Stimulated activated CD4-positive, alpha-beta T cell treated with anti-CD3 and anti-CD28 coated beads, Interleukin-1b, Interleukin-23, amount 100 ng/mL, for 4 hours (primary cell): ENCODE measurements at regions not wholly inside any gene's neighbourhood (a gene's known extent, or its start where the extent isn't known, plus 50 kb on each side); places are given as distances from the start of the nearest gene placed in this dataset.

Source experiments
- DNase-seq, 2 donors: peaks; one replicate each; pipeline ENCODE4 v3.0.0-alpha.2; 2020; ENCODE audit warnings: low read depth in 2 of 2

DNA sequence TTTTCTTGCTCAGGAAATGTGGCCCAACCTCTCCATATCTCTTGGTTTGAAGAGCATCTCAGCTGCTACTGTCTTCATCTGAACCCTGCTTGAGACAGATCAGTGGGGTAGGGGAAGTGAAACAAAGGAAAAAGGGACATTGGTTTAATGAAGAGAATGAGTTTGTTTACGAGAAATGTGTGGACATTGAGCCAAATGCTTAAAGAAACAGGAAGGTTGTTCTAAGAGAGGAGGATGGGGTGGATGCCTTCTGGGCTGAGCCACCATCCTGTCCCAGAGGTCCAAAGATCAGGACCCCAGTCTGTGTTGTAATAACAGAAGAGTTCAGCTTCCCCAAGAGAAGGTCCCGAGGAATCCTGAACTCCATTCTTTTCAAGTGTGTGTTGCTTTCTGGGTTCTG, 369.7 kb downstream of the INSC start:
- DNase-seq = no peak

DNA sequence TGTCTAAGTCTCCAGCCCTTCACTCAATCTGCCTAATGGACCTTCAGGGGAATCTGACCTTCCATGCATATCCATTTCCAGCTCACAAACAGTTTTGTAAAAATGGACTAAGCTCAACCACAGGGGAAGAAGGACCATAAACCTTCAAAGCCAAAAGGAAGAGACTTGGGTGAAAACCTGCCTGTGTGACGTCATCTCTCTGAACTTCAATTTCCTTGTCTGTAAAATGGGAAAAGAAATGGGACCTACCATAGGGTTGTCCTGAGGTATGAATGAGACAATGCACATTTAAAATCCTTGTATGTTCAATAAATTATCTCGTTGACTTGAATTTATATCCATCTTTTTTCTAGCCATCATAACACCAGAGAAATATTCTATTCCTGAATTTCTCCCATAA, 370.7 kb downstream of the INSC start:
- no peak for DNase-seq

DNA sequence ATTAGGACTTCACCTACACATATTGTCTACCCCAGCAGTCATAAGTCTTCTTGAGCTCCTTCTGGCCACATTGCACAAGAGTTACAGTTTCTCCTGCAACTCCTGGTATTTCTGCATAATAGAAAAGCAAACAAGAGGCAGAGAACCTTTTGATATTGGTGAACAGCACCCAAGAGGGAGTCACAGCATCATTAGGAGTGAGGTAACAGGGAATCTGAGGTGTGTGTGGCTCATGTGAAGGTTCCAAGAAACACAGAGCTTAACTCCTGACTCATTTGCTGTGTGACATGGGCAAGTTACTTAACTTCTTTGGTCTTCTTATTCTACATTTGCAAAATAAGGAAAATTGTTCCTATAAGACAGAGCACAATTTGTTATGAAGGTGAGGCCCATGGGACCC, 374.6 kb downstream of the INSC start:
- DNase-seq = no peak

DNA sequence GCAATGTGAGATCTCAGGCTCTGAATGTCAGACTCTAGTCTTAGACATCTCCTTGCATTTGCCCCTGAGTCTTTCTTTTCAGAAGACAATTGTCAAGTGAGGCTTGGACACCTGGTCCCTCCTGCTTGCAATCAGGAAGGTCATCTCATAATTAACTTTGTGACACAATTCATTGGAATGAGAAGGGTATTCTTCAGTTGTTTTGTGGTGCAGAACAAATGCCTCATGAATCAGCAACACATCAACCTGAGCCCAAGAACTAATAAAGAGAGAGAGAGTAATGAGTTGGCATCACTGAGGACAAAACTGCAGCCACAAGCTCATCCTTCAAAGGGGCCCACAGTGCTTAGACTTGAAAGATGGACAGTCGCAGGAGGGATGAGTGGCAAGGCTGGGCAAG, 375.8 kb downstream of the INSC start:
- no peak for DNase-seq

DNA sequence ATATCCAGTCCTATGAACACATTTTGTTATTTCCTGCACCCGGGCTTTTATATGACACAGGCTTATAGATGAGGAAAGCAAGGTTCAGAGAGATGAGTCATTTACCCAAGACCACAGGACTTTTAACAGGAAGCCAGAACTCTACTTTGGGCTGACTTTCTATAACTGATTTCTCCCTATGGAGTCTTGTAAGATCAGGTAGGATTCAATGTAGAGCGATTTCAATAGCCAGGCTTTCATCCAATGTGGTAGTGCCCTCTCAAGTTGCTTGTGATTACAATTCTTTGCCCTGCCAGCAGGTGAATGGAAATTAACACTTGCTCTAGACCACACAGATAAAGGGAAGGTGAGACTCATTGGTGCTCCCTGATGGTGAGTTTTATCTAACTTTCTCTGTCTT, 378.3 kb downstream of the INSC start:
- no peak for DNase-seq

DNA sequence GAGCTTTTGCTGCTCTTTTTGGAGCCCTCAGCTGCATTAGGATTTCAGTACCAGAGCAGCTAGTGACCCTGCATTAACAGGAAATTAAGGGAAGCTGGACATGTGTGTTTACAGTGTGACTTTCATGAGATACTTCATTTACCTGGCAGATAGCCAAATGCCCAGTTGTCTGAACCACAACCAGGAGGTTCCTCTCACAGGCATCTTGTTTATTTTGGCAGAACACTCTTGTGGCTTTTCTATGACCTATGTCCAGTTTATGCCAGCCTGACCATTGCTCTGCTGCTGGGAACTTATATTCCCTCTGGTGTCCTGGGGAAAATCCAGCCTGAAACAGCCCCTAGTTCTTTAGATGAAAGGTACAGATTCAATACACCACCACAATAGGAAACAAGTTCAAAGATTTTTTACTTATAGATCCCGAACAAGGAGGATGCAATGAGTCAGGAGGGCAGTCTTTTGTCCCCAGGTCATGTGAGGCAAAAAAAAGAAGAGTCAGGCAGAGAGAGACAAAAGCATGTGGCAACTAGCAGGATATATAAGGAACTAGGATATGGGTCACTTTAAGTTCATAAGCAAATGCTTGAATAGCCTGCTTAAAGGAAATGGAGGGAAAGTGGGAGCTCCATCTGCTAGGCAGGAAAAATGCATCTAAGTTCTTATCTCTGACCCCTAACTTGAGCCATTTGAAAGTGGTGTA, 379.3 kb downstream of the INSC start:
- DNase-seq = no peak

DNA sequence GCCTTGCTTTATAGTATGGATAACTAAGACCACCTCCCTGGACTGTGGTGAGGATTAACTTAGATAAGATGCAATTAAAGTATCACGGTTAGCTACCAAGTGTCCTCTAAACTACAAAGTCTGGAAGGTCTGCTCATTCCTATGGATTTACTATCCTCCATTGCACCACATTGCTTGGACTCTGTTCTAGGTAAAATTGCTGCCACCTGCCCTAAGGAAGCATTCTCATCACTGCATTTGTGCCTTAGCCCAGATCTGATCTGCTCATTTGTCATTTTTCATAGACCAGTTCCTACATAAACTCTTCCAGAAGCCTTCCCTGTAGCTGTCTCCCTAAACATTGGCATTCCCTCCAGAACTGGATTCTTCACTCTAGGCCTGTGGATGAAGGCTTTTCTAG, 380.0 kb downstream of the INSC start:
- DNase-seq = no peak

DNA sequence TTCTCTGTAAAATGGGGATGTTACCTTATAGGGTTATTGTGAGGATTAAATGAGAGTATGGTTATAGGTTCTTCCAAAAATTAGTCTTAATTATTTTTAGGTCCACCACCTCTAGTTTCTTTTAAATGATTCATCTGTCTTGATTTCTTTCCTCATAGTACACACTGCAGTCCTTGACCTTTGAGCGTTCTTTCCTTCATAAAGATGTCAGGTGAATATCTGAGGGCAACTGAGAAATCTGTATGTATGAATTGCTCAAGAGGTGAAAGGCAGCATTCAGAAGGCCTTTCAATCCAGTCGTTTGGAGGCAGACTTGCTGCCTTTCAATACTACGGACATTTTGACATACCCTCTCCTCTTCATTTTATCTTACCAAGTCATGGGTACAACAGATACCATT, 380.7 kb downstream of the INSC start:
- no peak for DNase-seq

DNA sequence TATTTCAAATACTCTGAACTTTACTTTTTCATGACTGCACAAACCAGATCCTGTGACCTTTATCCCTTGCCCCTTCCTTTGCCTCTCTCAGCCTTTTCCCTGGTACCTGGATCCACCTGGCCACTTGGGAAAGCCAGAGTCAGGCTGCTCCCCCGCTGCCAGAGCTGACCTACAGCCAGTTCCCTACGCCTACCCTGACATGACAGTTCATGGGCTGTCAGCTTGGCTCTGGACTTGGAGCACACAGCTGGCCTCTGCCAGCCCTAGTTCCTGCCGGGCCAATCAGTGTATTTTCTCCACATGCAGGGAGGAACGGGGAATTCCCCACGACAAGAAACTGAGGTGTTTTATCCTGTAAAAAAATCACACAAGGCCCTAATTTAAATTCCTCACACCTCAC, 382.6 kb downstream of the INSC start:
- no peak for DNase-seq

DNA sequence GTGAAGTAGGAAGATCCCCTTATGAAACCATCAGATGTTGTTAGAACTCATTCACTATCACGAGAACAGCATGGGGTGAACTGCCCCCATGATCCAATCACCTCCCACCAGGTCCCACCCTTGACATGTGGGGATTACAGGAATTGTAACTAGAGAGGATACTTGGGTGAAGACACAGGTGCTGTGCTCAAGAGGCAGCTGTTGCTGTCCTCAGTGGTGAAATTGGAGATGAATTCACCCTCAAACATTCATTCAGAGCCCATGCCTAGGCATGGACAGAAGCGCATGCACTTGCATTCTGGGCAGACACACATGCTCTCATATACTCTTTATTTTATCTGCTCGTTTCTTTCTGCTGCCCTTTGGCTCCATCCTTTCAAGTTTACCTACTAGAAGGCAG, 385.0 kb downstream of the INSC start:
- no peak for DNase-seq

DNA sequence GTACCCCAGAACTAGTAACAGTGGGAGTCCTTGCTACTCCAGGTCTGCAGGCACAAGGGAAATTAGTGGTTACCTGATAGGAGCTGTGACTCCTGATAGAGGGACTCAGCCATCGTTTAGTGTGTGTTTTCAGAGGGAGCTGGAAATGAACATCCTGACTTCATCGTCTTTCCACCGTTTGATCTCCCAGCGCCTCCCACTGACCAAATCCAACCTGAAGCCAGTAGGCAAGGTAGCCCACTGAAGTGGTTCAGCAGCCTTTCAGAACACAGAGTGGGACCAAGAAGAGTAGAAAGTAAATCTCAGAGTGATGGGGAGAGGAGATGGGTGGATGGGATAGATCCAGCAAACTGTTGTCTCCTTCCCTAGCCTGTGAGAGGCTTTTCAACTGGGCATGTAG, 385.9 kb downstream of the INSC start:
- DNase-seq = no peak

DNA sequence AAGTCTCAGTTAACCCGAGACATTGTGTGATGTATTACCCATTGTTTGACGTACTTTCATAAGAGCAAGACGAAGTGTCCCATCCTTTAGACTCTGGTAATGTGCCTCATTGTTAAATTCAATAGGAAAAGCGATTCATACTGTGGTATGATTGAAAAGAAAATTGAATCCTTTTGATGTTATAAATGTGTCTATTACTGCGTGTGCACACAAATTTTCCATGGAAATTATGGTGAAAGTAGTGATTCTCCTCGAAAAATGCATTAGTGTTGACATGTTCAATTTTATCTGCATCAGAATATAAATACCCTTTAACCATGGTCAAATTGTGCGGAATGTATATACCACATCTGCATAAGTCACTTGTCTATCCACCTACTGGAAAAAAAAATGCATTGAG, 386.8 kb downstream of the INSC start:
- no peak for DNase-seq

DNA sequence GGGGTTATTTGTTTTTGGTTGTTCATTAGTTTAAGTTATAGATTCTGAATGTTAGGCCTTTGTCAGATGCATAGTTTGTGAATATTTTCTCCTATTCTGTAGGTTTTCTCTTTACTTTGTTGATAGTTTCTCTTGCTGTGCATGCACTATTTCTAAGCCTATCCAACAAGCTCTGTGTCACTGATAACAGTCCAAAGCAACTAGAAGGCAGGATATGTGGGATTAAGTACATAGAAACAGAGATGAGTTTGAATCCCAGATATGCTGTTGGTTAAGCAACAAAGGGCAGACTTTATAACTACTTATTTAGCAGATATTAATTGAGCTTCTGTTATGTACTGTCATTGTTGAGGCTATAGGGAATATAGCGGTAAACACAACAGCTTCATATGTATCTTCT, 390.4 kb downstream of the INSC start:
- no peak for DNase-seq

DNA sequence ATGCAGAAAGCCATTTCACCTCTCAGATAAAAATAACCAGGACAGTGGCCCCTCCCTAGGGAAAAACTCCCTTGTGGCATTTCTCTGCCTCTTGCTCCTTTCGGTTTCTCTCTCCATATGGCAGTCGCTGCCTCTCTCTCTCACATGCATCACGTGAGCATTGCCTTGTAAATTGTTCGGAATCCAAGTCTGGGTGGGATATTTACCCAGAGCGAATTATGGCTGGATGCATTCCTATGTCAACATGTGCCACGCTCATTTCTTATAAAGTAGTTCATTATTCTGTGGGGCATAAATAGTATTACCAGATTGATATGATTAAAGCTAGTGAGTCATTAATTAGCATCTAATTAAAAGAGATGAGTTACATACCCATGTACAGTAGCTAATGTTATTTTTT, 392.9 kb downstream of the INSC start:
- DNase-seq = no peak

DNA sequence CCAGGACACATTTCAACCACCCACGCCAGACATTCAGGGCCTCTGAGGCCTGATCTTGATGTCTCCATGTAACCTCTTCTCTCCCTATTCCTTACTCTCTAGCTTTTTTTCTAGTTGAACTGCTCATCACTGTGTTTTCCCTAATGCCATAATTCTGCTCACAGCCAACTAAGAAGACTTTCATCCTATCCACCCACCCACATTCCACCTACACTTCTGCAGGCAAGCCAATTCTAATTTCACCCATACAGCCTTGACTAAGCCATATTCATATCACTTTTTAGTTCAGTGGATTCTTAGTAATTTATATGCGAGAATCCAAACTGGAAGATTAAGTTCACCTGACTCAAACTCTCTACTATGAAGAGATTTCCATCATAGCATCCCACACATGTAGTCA, 394.4 kb downstream of the INSC start:
- DNase-seq = no peak

DNA sequence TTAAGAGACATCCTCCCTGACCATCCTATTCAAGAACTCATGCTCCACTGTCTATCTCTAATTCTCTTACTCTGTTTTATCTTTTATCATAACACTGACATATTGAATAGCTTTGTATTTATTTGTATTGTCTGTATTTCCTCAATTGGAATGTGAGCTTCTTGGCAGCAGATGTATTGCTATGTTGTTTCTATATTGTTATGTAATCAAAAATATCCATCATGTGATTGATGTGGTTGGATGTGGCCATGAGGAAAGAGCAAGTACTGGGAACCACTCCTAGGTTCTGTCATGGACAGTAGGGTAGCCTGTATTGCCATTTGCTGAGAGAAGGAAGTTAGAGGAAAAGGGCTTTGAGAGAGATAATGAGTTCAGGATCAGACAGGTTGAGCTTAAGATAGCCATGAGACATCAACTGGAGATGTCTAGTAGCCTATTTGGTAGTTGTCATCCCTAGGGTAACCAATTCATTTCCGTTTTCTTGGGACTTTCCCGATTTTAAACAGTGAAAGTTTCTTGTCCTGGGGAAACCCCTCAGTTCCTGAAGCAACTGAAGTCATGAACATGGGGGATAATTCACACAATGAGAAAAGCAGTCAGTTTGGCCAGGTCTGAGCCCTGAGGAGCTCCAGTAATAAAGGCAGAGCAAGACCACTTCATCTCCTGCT, 404.5 kb downstream of the INSC start:
- no peak for DNase-seq

DNA sequence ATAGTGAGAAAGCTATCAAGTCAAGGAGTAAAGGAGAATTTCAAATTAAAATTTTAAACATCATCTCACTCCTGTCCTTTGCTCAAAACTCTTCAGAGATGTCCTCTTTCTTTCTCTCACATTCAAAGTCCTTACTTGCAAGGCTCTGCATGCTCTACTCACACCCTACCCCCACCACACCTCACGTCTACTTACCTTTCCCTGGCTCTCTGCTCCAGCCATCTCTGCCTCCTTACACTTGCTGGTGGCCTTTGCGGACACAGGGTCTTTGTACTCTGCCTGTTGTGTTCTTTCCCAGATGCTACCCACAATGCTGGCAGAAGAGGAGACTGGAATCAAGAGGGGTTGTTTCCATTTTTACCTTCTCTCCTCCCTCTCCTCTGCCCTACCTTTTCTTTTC, 405.2 kb downstream of the INSC start:
- no peak for DNase-seq

DNA sequence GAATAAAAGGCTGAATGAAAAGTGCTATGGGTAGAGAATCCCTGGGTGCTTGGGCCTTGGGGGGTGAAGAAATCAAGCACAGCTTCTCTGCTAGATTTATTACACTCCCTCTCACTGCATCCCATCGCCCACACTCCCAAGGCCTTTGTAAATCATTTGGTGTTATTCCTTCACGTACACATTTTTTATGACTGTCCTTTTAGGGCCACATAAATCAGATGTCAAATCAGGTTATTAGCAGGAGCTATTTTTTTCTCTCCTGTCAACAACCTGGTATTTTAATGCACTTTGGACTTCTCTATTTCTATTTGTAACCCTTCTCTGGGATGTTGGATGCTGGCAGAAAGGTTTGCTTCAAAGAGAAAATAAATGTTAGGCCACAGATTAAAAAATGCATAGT, 408.8 kb downstream of the INSC start:
- no peak for DNase-seq

DNA sequence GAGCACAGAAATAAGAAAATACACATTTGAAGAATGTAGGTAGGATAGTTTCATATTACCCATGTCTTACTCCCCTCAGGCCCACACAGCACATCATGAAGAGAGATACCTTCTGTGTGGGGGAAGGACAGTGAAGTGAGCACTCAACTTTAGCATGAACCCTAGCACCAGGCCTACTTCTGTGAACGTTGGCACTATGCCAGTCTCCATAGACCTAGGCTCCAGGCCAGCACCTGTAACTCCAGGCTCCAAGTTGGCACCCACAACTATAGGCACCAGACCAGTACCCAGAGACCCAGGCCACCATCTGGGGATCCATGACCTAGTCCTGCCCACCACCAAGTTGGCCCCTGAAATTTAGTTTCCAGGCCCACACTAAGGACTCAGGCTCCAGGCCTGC, 410.9 kb downstream of the INSC start:
- no peak for DNase-seq

DNA sequence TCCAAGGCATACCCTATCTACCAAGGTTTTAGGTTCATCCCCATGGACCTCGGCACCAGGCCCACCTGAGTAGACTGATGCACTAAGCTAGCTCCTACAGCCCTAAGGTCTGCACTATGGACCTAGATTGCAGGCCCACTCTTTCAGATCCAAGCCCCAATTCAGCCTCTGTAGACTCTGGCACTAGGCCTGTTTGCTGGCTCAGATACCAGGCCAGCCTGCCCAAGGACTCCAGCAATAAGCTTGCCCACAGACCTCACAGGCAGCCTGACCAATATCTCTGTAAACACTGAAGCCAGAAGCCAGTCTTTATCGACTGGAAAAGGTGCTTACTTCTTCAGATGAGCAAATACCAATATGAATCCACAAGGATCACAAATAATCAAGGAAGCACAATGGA, 411.3 kb downstream of the INSC start:
- no peak for DNase-seq

DNA sequence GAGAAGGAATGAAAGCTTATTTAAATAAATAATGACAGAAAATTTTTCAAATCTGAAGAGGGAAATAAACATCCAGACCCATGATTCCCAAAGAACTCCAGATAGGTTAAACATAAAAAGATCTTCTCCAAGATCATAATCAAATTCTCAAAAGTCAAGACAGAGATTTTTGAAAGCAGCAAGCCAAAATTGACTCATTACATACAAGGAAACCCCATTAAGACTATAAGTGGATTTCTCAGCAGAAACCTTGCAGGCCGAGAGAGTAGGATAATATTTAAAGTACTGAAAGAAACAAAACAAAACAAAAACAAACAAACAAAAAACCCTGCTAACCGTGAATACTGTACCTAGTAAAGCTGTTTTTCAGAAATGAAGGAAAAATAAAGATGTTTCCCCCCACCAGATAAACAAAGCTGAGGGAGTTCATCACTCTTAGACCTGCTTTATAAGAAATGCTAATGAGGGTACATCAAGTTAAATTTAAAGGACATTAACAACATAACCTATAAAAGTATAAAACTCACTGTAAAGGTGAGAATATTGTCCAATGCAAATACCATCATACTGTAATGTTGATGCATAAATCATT, 412.2 kb downstream of the INSC start:
- DNase-seq = no peak

DNA sequence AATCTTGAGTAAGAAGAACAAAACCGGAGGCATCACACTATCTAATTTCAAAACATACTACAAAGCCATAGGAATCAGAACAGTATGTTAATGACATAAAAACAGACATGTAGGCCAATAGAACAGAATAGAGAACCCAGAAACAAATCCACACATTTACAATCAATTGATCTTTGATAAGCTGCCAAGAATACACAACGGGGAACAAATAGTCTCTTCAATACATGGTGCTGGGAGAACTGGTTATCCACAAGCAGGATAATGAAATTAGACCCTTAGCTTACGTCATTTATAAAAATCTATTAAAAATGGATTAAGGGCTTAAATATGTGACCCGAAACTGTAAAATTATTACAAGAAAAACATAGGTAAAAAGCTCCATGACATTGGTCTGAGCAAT, 417.7 kb downstream of the INSC start:
- no peak for DNase-seq

DNA sequence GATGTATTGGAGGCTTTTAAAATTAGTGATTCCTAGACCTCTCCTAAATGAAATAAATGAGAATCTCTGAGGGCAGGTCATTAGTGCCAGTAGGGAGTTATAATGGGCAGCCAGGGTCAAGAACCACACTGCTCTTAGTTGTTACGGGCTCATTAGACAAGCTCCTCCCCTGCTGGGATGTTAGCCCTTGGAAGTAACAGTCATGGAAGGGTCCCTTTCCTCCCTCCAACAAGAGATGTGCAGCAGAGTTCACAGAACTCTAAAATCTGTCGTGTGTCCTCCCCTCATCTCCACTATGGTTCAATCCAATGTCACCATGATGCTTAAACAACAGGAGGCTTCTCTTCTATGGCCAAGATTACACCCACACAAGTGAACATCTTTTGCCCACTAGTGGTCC, 419.5 kb downstream of the INSC start:
- no peak for DNase-seq

DNA sequence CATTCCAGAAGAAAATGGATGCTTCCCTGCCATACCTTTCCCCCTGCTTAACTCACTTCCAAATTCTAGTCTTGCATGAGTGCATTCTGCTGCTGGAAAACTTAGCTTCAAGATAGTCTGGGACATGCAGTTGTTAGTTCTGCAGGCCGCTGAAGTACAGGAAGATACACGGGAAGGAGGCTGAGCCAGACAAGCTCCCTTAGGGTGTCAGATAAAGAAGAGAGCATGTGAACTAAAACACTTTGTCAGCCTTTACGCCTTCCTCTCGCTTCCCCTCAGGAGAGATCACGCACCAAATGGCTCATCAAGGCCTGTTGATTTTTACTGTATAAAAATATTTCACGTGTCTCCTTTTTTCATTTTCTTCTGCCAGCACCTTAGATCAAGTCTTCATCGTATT, 420.7 kb downstream of the INSC start:
- DNase-seq = no peak
